ENCODE measurements at regions not wholly inside any gene's neighbourhood (a gene's known extent, or its start where the extent isn't known, plus 50 kb on each side); places are given as distances from the start of the nearest gene placed in this dataset.
"Not testable (repeated sequence)": the region's sequence is repeated elsewhere in the genome, so short reads cannot be mapped to it uniquely, and the experiment has no call there.

DNA sequence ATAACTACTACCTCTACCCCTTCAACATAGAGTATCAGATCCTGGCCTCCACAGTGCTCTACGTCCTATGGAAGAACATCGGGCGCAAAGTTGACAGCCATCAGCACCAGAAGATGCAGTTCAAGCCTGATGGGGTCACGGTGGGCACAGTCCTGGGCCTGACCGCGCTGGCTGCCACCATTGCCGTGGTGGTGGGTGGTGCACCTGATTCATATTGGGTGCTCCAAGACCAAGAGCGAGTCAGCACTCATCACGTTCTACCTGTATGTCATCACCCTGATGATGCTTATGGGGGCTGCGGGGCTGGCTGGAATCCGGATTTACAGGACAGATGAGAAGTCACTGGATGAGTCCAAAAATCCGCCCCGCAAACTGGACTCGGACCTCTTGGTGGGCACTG is 846.4 kb downstream of the RPIA start:
- CTCF ChIA-PET (ENCODE audit: low intra/inter-chr PET ratio, low total read pairs); intact Hi-C loops (cut with micrococcal nuclease; ENCODE audit: unreplicated experiment); H3K27me3 ChIP-seq (ENCODE audit: control insufficient read depth in 1 of 2, insufficient read depth in 2 of 2, low read length in 2 of 2); DNase-seq (ENCODE audit: low spot score); H2AFZ ChIP-seq (ENCODE audit: low read length); H3K9ac ChIP-seq (ENCODE audit: insufficient read depth, low read depth, low read length); in situ Hi-C loops (cut with HindIII; ENCODE audit: extremely low pct_ligation_motif_present, low pct_unique_long_range_greater_than_20kb); BruUV-seq (replicated peaks); H3K9me3 ChIP-seq (ENCODE audit: low read length); POLR2A ChIA-PET; H3K27ac ChIP-seq (ENCODE audit: extremely low read length, insufficient read depth, low read length); H3K4me3 ChIP-seq (replicated peaks in 1 of 3; ENCODE audit: insufficient read depth in 1 of 3, low read depth in 2 of 3, low read length in 3 of 3); H3K79me2 ChIP-seq (ENCODE audit: insufficient read depth, low read length); H3K4me1 ChIP-seq (ENCODE audit: insufficient read depth, low read length); H3K4me2 ChIP-seq (ENCODE audit: low read depth, low read length); H4K20me1 ChIP-seq (ENCODE audit: insufficient read depth, low read length); FAIRE-seq; H3K36me3 ChIP-seq (replicated peaks in 1 of 2; ENCODE audit: control insufficient read depth in 1 of 2, insufficient read depth in 2 of 2, low read length in 2 of 2); ATAC-seq: not testable (repeated sequence)
- WGBS (ENCODE audit: low lambda C conversion rate) = 28% methylated on average over 6 of the region's 14 CpGs

GRCh38 chr2:89544110-89544509 is 852.6 kb downstream of the RPIA start:
- intact Hi-C loops (cut with micrococcal nuclease; ENCODE audit: unreplicated experiment); in situ Hi-C loops (cut with HindIII; ENCODE audit: extremely low pct_ligation_motif_present, low pct_unique_long_range_greater_than_20kb); POLR2A ChIA-PET; BruUV-seq (replicated peaks); H4K20me1 ChIP-seq (ENCODE audit: insufficient read depth, low read length); H3K27me3 ChIP-seq (ENCODE audit: control insufficient read depth in 1 of 2, insufficient read depth in 2 of 2, low read length in 2 of 2); H3K27ac ChIP-seq (ENCODE audit: extremely low read length, insufficient read depth, low read length); H3K4me1 ChIP-seq (ENCODE audit: insufficient read depth, low read length); H3K9ac ChIP-seq (ENCODE audit: insufficient read depth, low read depth, low read length); H2AFZ ChIP-seq (ENCODE audit: low read length); H3K9me3 ChIP-seq (ENCODE audit: low read length); H3K79me2 ChIP-seq (ENCODE audit: insufficient read depth, low read length); H3K4me2 ChIP-seq (ENCODE audit: low read depth, low read length); ATAC-seq; FAIRE-seq; H3K36me3 ChIP-seq (replicated peaks in 1 of 2; ENCODE audit: control insufficient read depth in 1 of 2, insufficient read depth in 2 of 2, low read length in 2 of 2); H3K4me3 ChIP-seq (replicated peaks in 1 of 3; ENCODE audit: insufficient read depth in 1 of 3, low read depth in 2 of 3, low read length in 3 of 3); CTCF ChIA-PET (ENCODE audit: low intra/inter-chr PET ratio, low total read pairs); DNase-seq (ENCODE audit: low spot score): not testable (repeated sequence)
- WGBS (ENCODE audit: low lambda C conversion rate) = 42% methylated on average over 6 of the region's 8 CpGs

GRCh38 chr2:89579154-89579553 is 887.7 kb downstream of the RPIA start:
- not testable (repeated sequence) for H3K9me3 ChIP-seq (ENCODE audit: low read length)

More at GRCh38 chr2:89579154-89579553, 887.7 kb downstream of the RPIA start:
- H3K27ac ChIP-seq (ENCODE audit: extremely low read length, insufficient read depth, low read length); ATAC-seq; H3K36me3 ChIP-seq (replicated peaks in 1 of 2; ENCODE audit: control insufficient read depth in 1 of 2, insufficient read depth in 2 of 2, low read length in 2 of 2); CTCF ChIA-PET (ENCODE audit: low intra/inter-chr PET ratio, low total read pairs); intact Hi-C loops (cut with micrococcal nuclease; ENCODE audit: unreplicated experiment); H4K20me1 ChIP-seq (ENCODE audit: insufficient read depth, low read length); H3K4me1 ChIP-seq (ENCODE audit: insufficient read depth, low read length); in situ Hi-C loops (cut with HindIII; ENCODE audit: extremely low pct_ligation_motif_present, low pct_unique_long_range_greater_than_20kb); FAIRE-seq; H3K4me3 ChIP-seq (replicated peaks in 1 of 3; ENCODE audit: insufficient read depth in 1 of 3, low read depth in 2 of 3, low read length in 3 of 3); H2AFZ ChIP-seq (ENCODE audit: low read length); H3K9ac ChIP-seq (ENCODE audit: insufficient read depth, low read depth, low read length); H3K27me3 ChIP-seq (ENCODE audit: control insufficient read depth in 1 of 2, insufficient read depth in 2 of 2, low read length in 2 of 2); DNase-seq (ENCODE audit: low spot score); H3K4me2 ChIP-seq (ENCODE audit: low read depth, low read length); BruUV-seq (replicated peaks); POLR2A ChIA-PET; H3K79me2 ChIP-seq (ENCODE audit: insufficient read depth, low read length): not testable (repeated sequence)
- 80% methylated on average over 3 of the region's 8 CpGs for WGBS (ENCODE audit: low lambda C conversion rate)

All from HepG2 (cell line).